GM12873 (cell line): ENCODE measurements at regions not wholly inside any gene's neighbourhood (a gene's known extent, or its start where the extent isn't known, plus 50 kb on each side); places are given as distances from the start of the nearest gene placed in this dataset.

ENCODE experiments used
- CTCF ChIP-seq: IDR thresholded peaks from 2 replicates; pipeline ENCODE4 v1.5.1; 2012; ENCODE audit warnings: low read depth, mild to moderate bottlenecking, moderate library complexity, low read length, control low read depth; ENCODE audit not compliant: insufficient read depth; ENCODE audit errors: missing control alignments

GRCh38 chr14:55979781-55980180 lies 138.4 kb upstream of the PELI2 start:
- TF ChIP-seq CTCF: no peak

GRCh38 chr14:55980970-55981369 lies 137.2 kb upstream of the PELI2 start:
- TF ChIP-seq CTCF: no peak

GRCh38 chr14:55986069-55986468 lies 132.1 kb upstream of the PELI2 start:
- no peak for TF ChIP-seq CTCF

GRCh38 chr14:56000846-56001245 lies 117.4 kb upstream of the PELI2 start:
- no peak for TF ChIP-seq CTCF

- TF ChIP-seq CTCF: no peak
Measured at GRCh38 chr14:56002342-56002741, 115.9 kb upstream of the PELI2 start.

GRCh38 chr14:56002876-56003625 lies 115.2 kb upstream of the PELI2 start:
- TF ChIP-seq CTCF: no peak

GRCh38 chr14:56004323-56004722 lies 113.9 kb upstream of the PELI2 start:
- no peak for TF ChIP-seq CTCF

GRCh38 chr14:56004786-56005185 lies 113.4 kb upstream of the PELI2 start:
- no peak for TF ChIP-seq CTCF
